ENCODE measurements at regions not wholly inside any gene's neighbourhood (a gene's known extent, or its start where the extent isn't known, plus 50 kb on each side); places are given as distances from the start of the nearest gene placed in this dataset.

- TF ChIP-seq ZZZ3 (CRISPR knock-in tag; IDR thresholded peaks at IDR 0.05; ENCODE audit: borderline replicate concordance): no peak
- no peak for TF ChIP-seq KDM1A (CRISPR knock-in tag; IDR thresholded peaks at IDR 0.05)
- TF ChIP-seq SKIL (CRISPR knock-in tag; IDR thresholded peaks at IDR 0.05; ENCODE audit: borderline replicate concordance): no peak
- TF ChIP-seq CTCF (CRISPR knock-in tag; IDR thresholded peaks at IDR 0.05): no peak
- no peak for TF ChIP-seq ZFP91 (CRISPR knock-in tag; IDR thresholded peaks at IDR 0.05; ENCODE audit: borderline replicate concordance)
- TF ChIP-seq, protein P1, sequence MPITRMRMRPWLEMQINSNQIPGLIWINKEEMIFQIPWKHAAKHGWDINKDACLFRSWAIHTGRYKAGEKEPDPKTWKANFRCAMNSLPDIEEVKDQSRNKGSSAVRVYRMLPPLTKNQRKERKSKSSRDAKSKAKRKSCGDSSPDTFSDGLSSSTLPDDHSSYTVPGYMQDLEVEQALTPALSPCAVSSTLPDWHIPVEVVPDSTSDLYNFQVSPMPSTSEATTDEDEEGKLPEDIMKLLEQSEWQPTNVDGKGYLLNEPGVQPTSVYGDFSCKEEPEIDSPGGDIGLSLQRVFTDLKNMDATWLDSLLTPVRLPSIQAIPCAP (CRISPR knock-in tag; IDR thresholded peaks at IDR 0.05; ENCODE audit: low read depth): no peak
- TF ChIP-seq NONO (IDR thresholded peaks at IDR 0.05): no peak
- no peak for TF ChIP-seq NONO (CRISPR knock-in tag; conservative IDR thresholded peaks at IDR 0.05)
- TF ChIP-seq ZNF3 (CRISPR knock-in tag; IDR thresholded peaks at IDR 0.05): no peak
- no peak for TF ChIP-seq ZNF629 (CRISPR knock-in tag; conservative IDR thresholded peaks at IDR 0.05)
- no peak for TF ChIP-seq FOXP1 (IDR thresholded peaks at IDR 0.05)
- TF ChIP-seq FOXP1 (CRISPR knock-in tag; IDR thresholded peaks at IDR 0.05): no peak
- no peak for TF ChIP-seq ZSCAN30 (CRISPR knock-in tag; IDR thresholded peaks at IDR 0.05)
- TF ChIP-seq IKZF5 (CRISPR knock-in tag; IDR thresholded peaks at IDR 0.05): no peak
- TF ChIP-seq, protein P2, sequence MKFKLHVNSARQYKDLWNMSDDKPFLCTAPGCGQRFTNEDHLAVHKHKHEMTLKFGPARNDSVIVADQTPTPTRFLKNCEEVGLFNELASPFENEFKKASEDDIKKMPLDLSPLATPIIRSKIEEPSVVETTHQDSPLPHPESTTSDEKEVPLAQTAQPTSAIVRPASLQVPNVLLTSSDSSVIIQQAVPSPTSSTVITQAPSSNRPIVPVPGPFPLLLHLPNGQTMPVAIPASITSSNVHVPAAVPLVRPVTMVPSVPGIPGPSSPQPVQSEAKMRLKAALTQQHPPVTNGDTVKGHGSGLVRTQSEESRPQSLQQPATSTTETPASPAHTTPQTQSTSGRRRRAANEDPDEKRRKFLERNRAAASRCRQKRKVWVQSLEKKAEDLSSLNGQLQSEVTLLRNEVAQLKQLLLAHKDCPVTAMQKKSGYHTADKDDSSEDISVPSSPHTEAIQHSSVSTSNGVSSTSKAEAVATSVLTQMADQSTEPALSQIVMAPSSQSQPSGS (CRISPR knock-in tag; IDR thresholded peaks at IDR 0.05): no peak
- no peak for TF ChIP-seq FOXJ3 (CRISPR knock-in tag; IDR thresholded peaks at IDR 0.05; ENCODE audit: borderline replicate concordance)
Measured at GRCh38 chr22:47291565-47292495, 529.4 kb downstream of the TBC1D22A start.

Measured in HepG2 (cell line).